Tibial nerve (tissue), 4 donors: ENCODE measurements at regions not wholly inside any gene's neighbourhood (a gene's known extent, or its start where the extent isn't known, plus 50 kb on each side); places are given as distances from the start of the nearest gene placed in this dataset.

Experiments
- DNase-seq, 2 donors: peaks; one replicate each; pipeline ENCODE4 v3.0.0-alpha.2; 2019; ENCODE audit warnings: low spot score in 2 of 2
- H3K27ac ChIP-seq, 4 donors: fragments of 200-600 bp; sonication (generic) in 3 of 4; one replicate each; pipeline ENCODE4 v1.5.1; 2017 to 2019; ENCODE audit warnings: mild to moderate bottlenecking in 1 of 4
- H3K27me3 ChIP-seq, 2 donors: fragments of 200-600 bp; sonication (generic) in 1 of 2; one replicate each; pipeline versions ENCODE4 v1.5.1 to v1.6.0; 2017 to 2019
- H3K36me3 ChIP-seq, 3 donors: fragments of 200-600 bp; sonication (generic); one replicate each; pipeline ENCODE4 v1.5.1; 2018 to 2019
- H3K4me1 ChIP-seq, 4 donors: fragments of 200-600 bp; sonication (generic) in 3 of 4; one replicate each; pipeline ENCODE4 v1.5.1; 2017 to 2019
- H3K4me3 ChIP-seq, 4 donors: fragments of 200-600 bp; sonication (generic) in 3 of 4; one replicate each; pipeline ENCODE4 v1.5.1; 2017 to 2019; ENCODE audit warnings: mild to moderate bottlenecking in 1 of 4, moderate library complexity in 1 of 4
- H3K9me3 ChIP-seq, 4 donors: fragments of 200-600 bp; sonication (generic) in 3 of 4; one replicate each; pipeline ENCODE4 v1.5.1; 2017 to 2019
- CTCF ChIP-seq, 5 experiments: fragments of 200-600 bp in 3 of 5; fragments of 450-650 bp in 2 of 5; sonication (generic) in 3 of 5; IDR thresholded peaks; one replicate each; pipeline ENCODE4 v1.5.1; 2016 to 2019; ENCODE audit warnings: antibody characterized with exemption in 5 of 5, mild to moderate bottlenecking in 3 of 5, moderate library complexity in 2 of 5
- EP300 ChIP-seq, 2 donors: sonication (generic); formaldehyde crosslinking; IDR thresholded peaks; one replicate each; pipeline ENCODE4 v1.6.1; 2017; ENCODE audit warnings: antibody characterized with exemption in 2 of 2, mild to moderate bottlenecking in 1 of 2
- POLR2A ChIP-seq, 2 donors: fragments of 450-650 bp; IDR thresholded peaks; one replicate each; pipeline ENCODE4 v1.6.1; 2017; ENCODE audit warnings: antibody characterized with exemption in 2 of 2, mild to moderate bottlenecking in 2 of 2, moderate library complexity in 2 of 2
- WGBS, 2 donors: methylation state at CpG; one replicate each; pipeline ENCODE4 v1.1.5; 2018; 5-methylcytosine and 5-hydroxymethylcytosine counted together

GRCh38 chr3:107954845-107955244 is 136.0 kb downstream of the CD47 start:
- Histone ChIP-seq H3K27me3 (no peaks in the 10 kb centered on the region), H3K36me3 (no peaks in the 10 kb centered on the region)

GRCh38 chr3:107953722-107954121 is 137.1 kb downstream of the CD47 start:
- H3K27ac ChIP-seq: no peak overlapping the region
- H3K27me3 ChIP-seq: no peaks in the 10 kb centered on the region
- TF ChIP-seq POLR2A (IDR thresholded peaks at IDR 0.05): no peak
- TF ChIP-seq EP300 (IDR thresholded peaks at IDR 0.05): no peak
- no peak for TF ChIP-seq CTCF (IDR thresholded peaks at IDR 0.05)
- peaks cover 0 to 23% (median 5%) of the 10 kb centered on the region in 4 donors for H3K4me1 ChIP-seq
- WGBS, 2 donors: 48 to 75% methylated on average over 3 of the region's 3 CpGs
- H3K36me3 ChIP-seq: no peaks in the 10 kb centered on the region
- H3K4me3 ChIP-seq: no peak overlapping the region
- no peak for DNase-seq
- H3K9me3 ChIP-seq: no peaks in the 10 kb centered on the region

More at GRCh38 chr3:107954845-107955244, 136.0 kb downstream of the CD47 start:
- DNase-seq: no peak
- H3K27ac ChIP-seq: no peak overlapping the region
- H3K4me3 ChIP-seq: no peak overlapping the region
- WGBS, 2 donors: 77 to 87% methylated on average over 2 of the region's 2 CpGs
- peaks cover 0 to 29% (median 7%) of the 10 kb centered on the region in 4 donors for H3K4me1 ChIP-seq
- no peak for TF ChIP-seq POLR2A (IDR thresholded peaks at IDR 0.05)
- no peak for TF ChIP-seq EP300 (IDR thresholded peaks at IDR 0.05)
- no peak for TF ChIP-seq CTCF (IDR thresholded peaks at IDR 0.05)
- H3K9me3 ChIP-seq: no peaks in the 10 kb centered on the region

GRCh38 chr3:107951126-107951525 is 139.7 kb downstream of the CD47 start:
- 45 to 66% methylated on average over 2 of the region's 2 CpGs for WGBS, 2 donors
- no peaks in the 10 kb centered on the region for H3K4me1 ChIP-seq
- TF ChIP-seq CTCF (IDR thresholded peaks at IDR 0.05) (no peak), EP300 (IDR thresholded peaks at IDR 0.05) (no peak), POLR2A (IDR thresholded peaks at IDR 0.05) (no peak)
- DNase-seq: no peak
- no peaks in the 10 kb centered on the region for H3K27me3 ChIP-seq
- H3K4me3 ChIP-seq: no peak overlapping the region
- no peaks in the 10 kb centered on the region for H3K9me3 ChIP-seq
- no peak overlapping the region for H3K27ac ChIP-seq
- no peaks in the 10 kb centered on the region for H3K36me3 ChIP-seq

- TF ChIP-seq EP300 (IDR thresholded peaks at IDR 0.05) (no peak), POLR2A (IDR thresholded peaks at IDR 0.05) (no peak), CTCF (IDR thresholded peaks at IDR 0.05) (no peak)
- 91 to 94% methylated on average over 2 of the region's 2 CpGs for WGBS, 2 donors
- DNase-seq: no peak
- Histone ChIP-seq H3K27ac (no peak overlapping the region), H3K36me3 (no peaks in the 10 kb centered on the region), H3K4me1 (no peaks in the 10 kb centered on the region), H3K4me3 (no peak overlapping the region), H3K27me3 (no peaks in the 10 kb centered on the region), H3K9me3 (no peaks in the 10 kb centered on the region)
Measured at GRCh38 chr3:107950417-107950816, 140.4 kb downstream of the CD47 start.

- Histone ChIP-seq H3K36me3 (no peaks in the 10 kb centered on the region), H3K27me3 (no peaks in the 10 kb centered on the region), H3K9me3 (no peaks in the 10 kb centered on the region), H3K4me3 (no peak overlapping the region), H3K4me1 (peaks cover 0 to 5% (median 0%) of the 10 kb centered on the region in 4 donors), H3K27ac (no peak overlapping the region)
- TF ChIP-seq POLR2A (IDR thresholded peaks at IDR 0.05) (no peak), EP300 (IDR thresholded peaks at IDR 0.05) (no peak), CTCF (IDR thresholded peaks at IDR 0.05) (no peak)
- WGBS, 2 donors: 79 to 84% methylated on average over 3 of the region's 3 CpGs
- DNase-seq: no peak
Measured at GRCh38 chr3:107949394-107949970, 141.3 kb downstream of the CD47 start.
